GM18861 (cell line): ENCODE measurements at regions not wholly inside any gene's neighbourhood (a gene's known extent, or its start where the extent isn't known, plus 50 kb on each side); places are given as distances from the start of the nearest gene placed in this dataset.
A peak's percentile ranks its signal among the peaks of the same experiment; 100 is the strongest.

Experiments used
- ATAC-seq: cut with Tn5 transposase; IDR thresholded peaks from one replicate; pipeline ENCODE4 v1.9.1; 2021; ENCODE audit not compliant: unreplicated experiment

- ATAC-seq, result no peak
Measured at GRCh38 chr1:54497338-54497737, 50.7 kb upstream of the ACOT11 start.

GRCh38 chr1:54495954-54496353 is 52.1 kb upstream of the ACOT11 start:
- ATAC-seq, result no peak

- no peak for ATAC-seq
Measured at GRCh38 chr1:54493608-54494007, 54.4 kb upstream of the ACOT11 start.

GRCh38 chr1:54490361-54491248 is 57.4 kb upstream of the ACOT11 start:
- ATAC-seq, result no peak

GRCh38 chr1:54489627-54490250 is 58.3 kb upstream of the ACOT11 start:
- ATAC-seq, result no peak

GRCh38 chr1:54488779-54489626 is 59.0 kb upstream of the ACOT11 start:
- peak; percentile 59 for ATAC-seq

- no peak for ATAC-seq
Measured at GRCh38 chr1:54488065-54488750, 59.8 kb upstream of the ACOT11 start.

- no peak for ATAC-seq
Measured at GRCh38 chr1:54487571-54488050, 60.4 kb upstream of the ACOT11 start.

GRCh38 chr1:54486907-54487306 is 61.1 kb upstream of the ACOT11 start:
- ATAC-seq, result no peak

GRCh38 chr1:54485416-54485815 is 62.6 kb upstream of the ACOT11 start:
- no peak for ATAC-seq

GRCh38 chr1:54483875-54484437 is 64.1 kb upstream of the ACOT11 start:
- no peak for ATAC-seq

- no peak for ATAC-seq
Measured at GRCh38 chr1:54481201-54481884, 66.7 kb upstream of the ACOT11 start.

GRCh38 chr1:54480525-54480848 is 67.5 kb upstream of the ACOT11 start:
- no peak for ATAC-seq

GRCh38 chr1:54479841-54480524 is 68.0 kb upstream of the ACOT11 start:
- no peak for ATAC-seq

- no peak for ATAC-seq
Measured at GRCh38 chr1:54479251-54479650, 68.8 kb upstream of the ACOT11 start.

- no peak for ATAC-seq
Measured at GRCh38 chr1:54477153-54477561, 70.9 kb upstream of the ACOT11 start.

GRCh38 chr1:54476530-54477109 is 70.4 kb upstream of the SSBP3 start:
- no peak for ATAC-seq

- ATAC-seq, result no peak
Measured at GRCh38 chr1:54475946-54476516, 69.8 kb upstream of the SSBP3 start.
